ENCODE measurements at regions not wholly inside any gene's neighbourhood (a gene's known extent, or its start where the extent isn't known, plus 50 kb on each side); places are given as distances from the start of the nearest gene placed in this dataset.

GRCh38 chr3:109679664-109680063, 342.3 kb upstream of the DPPA4 start:
- TF ChIP-seq CTCF (IDR thresholded peaks at IDR 0.05; ENCODE audit: low read depth, low read length) = no peak
- Histone ChIP-seq H3K9me3 (no peaks in the 10 kb centered on the region), H3K36me3 (no peaks in the 10 kb centered on the region), H3K4me1 (no peaks in the 10 kb centered on the region), H3K27me3 (no peaks in the 10 kb centered on the region), H3K4me3 (ENCODE audit: low read depth, low read length) (no peak overlapping the region)
- DNase-seq = no peak

GRCh38 chr3:109683746-109684145, 346.4 kb upstream of the DPPA4 start:
- Histone ChIP-seq H3K27me3 (no peaks in the 10 kb centered on the region), H3K9me3 (no peaks in the 10 kb centered on the region), H3K36me3 (no peaks in the 10 kb centered on the region), H3K4me1 (no peaks in the 10 kb centered on the region), H3K4me3 (ENCODE audit: low read depth, low read length) (no peak overlapping the region)
- no peak for TF ChIP-seq CTCF (IDR thresholded peaks at IDR 0.05; ENCODE audit: low read depth, low read length)
- no peak for DNase-seq

- no peaks in the 10 kb centered on the region for H3K27me3 ChIP-seq
- peak; percentile 25 for DNase-seq
- no peaks in the 10 kb centered on the region for H3K36me3 ChIP-seq
- no peak for TF ChIP-seq CTCF (IDR thresholded peaks at IDR 0.05; ENCODE audit: low read depth, low read length)
- no peaks in the 10 kb centered on the region for H3K4me1 ChIP-seq
- H3K9me3 ChIP-seq = no peaks in the 10 kb centered on the region
- H3K4me3 ChIP-seq (ENCODE audit: low read depth, low read length) = no peak overlapping the region
Observed at GRCh38 chr3:109685084-109686079, 348.0 kb upstream of the DPPA4 start.

GRCh38 chr3:109687626-109688025, 350.3 kb upstream of the DPPA4 start:
- no peak for DNase-seq
- no peaks in the 10 kb centered on the region for H3K4me1 ChIP-seq
- no peak for TF ChIP-seq CTCF (IDR thresholded peaks at IDR 0.05; ENCODE audit: low read depth, low read length)
- H3K27me3 ChIP-seq = no peaks in the 10 kb centered on the region
- H3K36me3 ChIP-seq = no peaks in the 10 kb centered on the region
- H3K4me3 ChIP-seq (ENCODE audit: low read depth, low read length) = no peak overlapping the region
- H3K9me3 ChIP-seq = no peaks in the 10 kb centered on the region

GRCh38 chr3:109696932-109697331, 359.6 kb upstream of the DPPA4 start:
- Histone ChIP-seq H3K9me3 (peaks cover 3% of the 10 kb centered on the region; the same call in 1 of the 2 replicates), H3K27me3 (no peaks in the 10 kb centered on the region), H3K4me1 (no peaks in the 10 kb centered on the region), H3K36me3 (no peaks in the 10 kb centered on the region), H3K4me3 (ENCODE audit: low read depth, low read length) (no peak overlapping the region)
- DNase-seq = no peak
- no peak for TF ChIP-seq CTCF (IDR thresholded peaks at IDR 0.05; ENCODE audit: low read depth, low read length)

- Histone ChIP-seq H3K4me3 (ENCODE audit: low read depth, low read length) (no peak overlapping the region), H3K4me1 (no peaks in the 10 kb centered on the region), H3K9me3 (peaks cover 3% of the 10 kb centered on the region; the same call in 1 of the 2 replicates), H3K27me3 (no peaks in the 10 kb centered on the region), H3K36me3 (no peaks in the 10 kb centered on the region)
- DNase-seq = no peak
- TF ChIP-seq CTCF (IDR thresholded peaks at IDR 0.05; ENCODE audit: low read depth, low read length) = no peak
Observed at GRCh38 chr3:109702252-109702651, 364.9 kb upstream of the DPPA4 start.

Data from BE2C (cell line).